HT1080 (cell line): ENCODE measurements at regions not wholly inside any gene's neighbourhood (a gene's known extent, or its start where the extent isn't known, plus 50 kb on each side); places are given as distances from the start of the nearest gene placed in this dataset.
A peak's percentile ranks its signal among the peaks of the same experiment; 100 is the strongest.

Experiments used
- DNase-seq: peaks from one replicate; pipeline ENCODE4 v3.0.0-alpha.2; 2015; ENCODE audit warnings: low read depth

GRCh38 chr1:40914927-40915569 is 52.9 kb upstream of the CITED4 start:
- DNase-seq, result no peak

- no peak for DNase-seq
Observed at GRCh38 chr1:40915581-40915980, 53.4 kb upstream of the CITED4 start.

- no peak for DNase-seq
Observed at GRCh38 chr1:40917995-40918711, 56.0 kb upstream of the CITED4 start.

GRCh38 chr1:40919475-40920011 is 57.4 kb upstream of the CITED4 start:
- DNase-seq, result peak; percentile 31

GRCh38 chr1:40921522-40921921 is 58.0 kb upstream of the CTPS1 start:
- DNase-seq, result no peak

- no peak for DNase-seq
Observed at GRCh38 chr1:40921981-40922677, 57.4 kb upstream of the CTPS1 start.

GRCh38 chr1:40922969-40923368 is 56.5 kb upstream of the CTPS1 start:
- DNase-seq, result no peak

- DNase-seq, result no peak
Observed at GRCh38 chr1:40923511-40924020, 55.9 kb upstream of the CTPS1 start.

GRCh38 chr1:40924767-40925166 is 54.7 kb upstream of the CTPS1 start:
- no peak for DNase-seq

GRCh38 chr1:40925834-40926410 is 53.6 kb upstream of the CTPS1 start:
- DNase-seq, result no peak

GRCh38 chr1:40926441-40926840 is 53.1 kb upstream of the CTPS1 start:
- no peak for DNase-seq

- no peak for DNase-seq
Observed at GRCh38 chr1:40927781-40928180, 51.7 kb upstream of the CTPS1 start.

GRCh38 chr1:40928699-40929098 is 50.8 kb upstream of the CTPS1 start:
- DNase-seq, result no peak

- DNase-seq, result no peak
Observed at GRCh38 chr1:40929155-40929554, 50.3 kb upstream of the CTPS1 start.
